Activated CD4-positive, alpha-beta T cell treated with anti-CD3 and anti-CD28 coated beads, Interleukin-2, amount 50 U/mL, for 1 hour (primary cell): ENCODE measurements at regions not wholly inside any gene's neighbourhood (a gene's known extent, or its start where the extent isn't known, plus 50 kb on each side); places are given as distances from the start of the nearest gene placed in this dataset.

Source experiments
- DNase-seq: peaks from one replicate; pipeline ENCODE4 v3.0.0-alpha.2; 2020

- DNase-seq: no peak
Measured at GRCh38 chr15:26177816-26178215, 314.7 kb upstream of the ATP10A start.

- no peak for DNase-seq
Measured at GRCh38 chr15:26176831-26177230, 313.7 kb upstream of the ATP10A start.

GRCh38 chr15:26171266-26171665 lies 308.1 kb upstream of the ATP10A start:
- DNase-seq: no peak

GRCh38 chr15:26166429-26166828 lies 303.3 kb upstream of the ATP10A start:
- no peak for DNase-seq

- DNase-seq: no peak
Measured at GRCh38 chr15:26165546-26165945, 302.4 kb upstream of the ATP10A start.

- DNase-seq: no peak
Measured at GRCh38 chr15:26160343-26160742, 297.2 kb upstream of the ATP10A start.

GRCh38 chr15:26158176-26158575 lies 295.0 kb upstream of the ATP10A start:
- no peak for DNase-seq

GRCh38 chr15:26157081-26157480 lies 294.0 kb upstream of the ATP10A start:
- DNase-seq: no peak

- no peak for DNase-seq
Measured at GRCh38 chr15:26156051-26156450, 292.9 kb upstream of the ATP10A start.

GRCh38 chr15:26148156-26148860 lies 285.2 kb upstream of the ATP10A start:
- no peak for DNase-seq

- no peak for DNase-seq
Measured at GRCh38 chr15:26146202-26146601, 283.1 kb upstream of the ATP10A start.

GRCh38 chr15:26145796-26146195 lies 282.7 kb upstream of the ATP10A start:
- DNase-seq: no peak

- no peak for DNase-seq
Measured at GRCh38 chr15:26144836-26145235, 281.7 kb upstream of the ATP10A start.

GRCh38 chr15:26143221-26143620 lies 280.1 kb upstream of the ATP10A start:
- DNase-seq: no peak

GRCh38 chr15:26134812-26135211 lies 271.7 kb upstream of the ATP10A start:
- DNase-seq: no peak

- DNase-seq: no peak
Measured at GRCh38 chr15:26134152-26134551, 271.0 kb upstream of the ATP10A start.

GRCh38 chr15:26132811-26133210 lies 269.7 kb upstream of the ATP10A start:
- DNase-seq: no peak

GRCh38 chr15:26129852-26130251 lies 266.7 kb upstream of the ATP10A start:
- no peak for DNase-seq

GRCh38 chr15:26128611-26129140 lies 265.5 kb upstream of the ATP10A start:
- DNase-seq: no peak

- DNase-seq: no peak
Measured at GRCh38 chr15:26126819-26127387, 263.8 kb upstream of the ATP10A start.

- no peak for DNase-seq
Measured at GRCh38 chr15:26126070-26126469, 262.9 kb upstream of the ATP10A start.

- no peak for DNase-seq
Measured at GRCh38 chr15:26125664-26126063, 262.5 kb upstream of the ATP10A start.

GRCh38 chr15:26119322-26119721 lies 256.2 kb upstream of the ATP10A start:
- DNase-seq: no peak

- no peak for DNase-seq
Measured at GRCh38 chr15:26115229-26115943, 252.3 kb upstream of the ATP10A start.
